Hepatocyte (in vitro differentiated cells): ENCODE measurements at regions not wholly inside any gene's neighbourhood (a gene's known extent, or its start where the extent isn't known, plus 50 kb on each side); places are given as distances from the start of the nearest gene placed in this dataset.
A peak's percentile ranks its signal among the peaks of the same experiment; 100 is the strongest.

Experiments
- DNase-seq: peaks from one replicate; pipeline ENCODE4 v3.0.0-alpha.2; 2016; ENCODE audit warnings: low spot score
- H2AFZ ChIP-seq: fragments of 200-600 bp; sonication (generic); 2 replicates; pipeline ENCODE4 v1.6.0; 2016; ENCODE audit warnings: antibody characterized with exemption, mild to moderate bottlenecking
- H3K27ac ChIP-seq: fragments of 200-600 bp; sonication (generic); 2 replicates; pipeline ENCODE4 v1.5.1; 2016; ENCODE audit warnings: mild to moderate bottlenecking
- H3K27me3 ChIP-seq: fragments of 200-600 bp; sonication (generic); 2 replicates; pipeline ENCODE4 v1.6.1; 2016
- H3K36me3 ChIP-seq: fragments of 200-600 bp; sonication (generic); replicated peaks from 2 replicates; pipeline ENCODE4 v1.5.1; 2016; ENCODE audit warnings: low read depth; ENCODE audit not compliant: insufficient read depth
- H3K4me1 ChIP-seq: fragments of 200-600 bp; sonication (generic); 2 replicates; pipeline ENCODE4 v1.5.1; 2016; ENCODE audit warnings: mild to moderate bottlenecking, moderate library complexity; ENCODE audit not compliant: insufficient read depth
- H3K4me2 ChIP-seq: fragments of 200-600 bp; sonication (generic); 2 replicates; pipeline ENCODE4 v1.6.0; 2016
- H3K4me3 ChIP-seq: fragments of 200-600 bp; sonication (generic); 2 replicates; pipeline ENCODE4 v1.5.1; 2016; ENCODE audit warnings: mild to moderate bottlenecking
- H3K79me2 ChIP-seq: fragments of 200-600 bp; sonication (generic); 2 replicates; pipeline ENCODE4 v1.6.0; 2017; ENCODE audit warnings: mild to moderate bottlenecking
- H3K9me2 ChIP-seq: fragments of 200-600 bp; sonication (generic); replicated peaks from 2 replicates; pipeline ENCODE4 v1.6.0; 2017; ENCODE audit warnings: mild to moderate bottlenecking; ENCODE audit not compliant: insufficient read depth
- H3K9me3 ChIP-seq: fragments of 200-600 bp; sonication (generic); 2 replicates; pipeline ENCODE4 v1.5.1; 2016; ENCODE audit warnings: low read depth, mild to moderate bottlenecking
- H4K20me1 ChIP-seq: fragments of 200-600 bp; sonication (generic); 2 replicates; pipeline ENCODE4 v1.6.0; 2016; ENCODE audit warnings: mild to moderate bottlenecking; ENCODE audit not compliant: insufficient read depth, poor library complexity, severe bottlenecking
- EZH2 ChIP-seq: fragments of 200-600 bp; sonication (generic); IDR thresholded peaks from 2 replicates; pipeline ENCODE4 v1.6.1; 2016; ENCODE audit warnings: antibody characterized with exemption, mild to moderate bottlenecking, borderline replicate concordance
- EZH2phosphoT487 ChIP-seq: fragments of 200-600 bp; sonication (generic); IDR thresholded peaks from one replicate; pipeline ENCODE4 v1.6.1; 2018; ENCODE audit warnings: antibody characterized with exemption, mild to moderate bottlenecking, low read depth, moderate library complexity; ENCODE audit not compliant: unreplicated experiment, severe bottlenecking
- WGBS: methylation state at CpG from one replicate; pipeline ENCODE4 v1.1.6; 2016; ENCODE audit warnings: low lambda C conversion rate; ENCODE audit errors: missing lambda C conversion rate; 5-methylcytosine and 5-hydroxymethylcytosine counted together
- TF ChIP-seq, protein P1 (sequence below): fragments of 200-600 bp; sonication (generic); IDR thresholded peaks from 2 replicates; pipeline ENCODE4 v1.5.1; 2016; ENCODE audit warnings: antibody characterized with exemption, mild to moderate bottlenecking; ENCODE audit not compliant: poor library complexity

DNA sequence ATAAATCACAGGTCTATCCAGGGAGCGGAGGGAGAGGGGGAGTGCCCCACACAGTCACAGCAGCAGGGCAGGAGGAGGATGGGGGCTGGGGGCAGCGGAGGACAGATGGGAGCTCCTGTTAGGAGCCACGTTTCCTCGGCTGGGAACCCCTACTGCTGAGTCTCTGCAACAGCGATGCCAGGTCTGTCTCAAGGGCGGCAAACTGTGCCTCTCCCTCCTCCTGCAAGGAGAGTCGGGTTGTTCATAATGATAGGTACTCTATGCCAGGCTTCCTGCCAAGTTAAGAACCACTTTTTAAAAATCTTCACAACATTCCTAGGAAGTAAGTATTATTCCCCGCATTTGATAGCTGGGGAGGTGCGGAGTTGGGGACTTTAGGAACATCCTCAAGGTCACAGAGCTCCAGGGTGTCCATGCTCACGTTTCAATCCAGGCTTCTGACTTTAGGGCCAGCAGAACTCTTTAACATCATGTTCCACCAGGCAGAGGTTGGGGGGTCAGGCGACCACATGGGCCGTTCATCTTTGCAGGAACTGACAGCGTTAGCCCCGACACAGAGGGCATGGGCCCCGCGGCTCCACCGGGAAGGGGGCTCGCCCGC is 98.3 kb upstream of the MAML3 start:
- H4K20me1 ChIP-seq = no peaks in the 10 kb centered on the region
- H3K79me2 ChIP-seq = no peaks in the 10 kb centered on the region
- peak; percentile 47 for DNase-seq
- no peaks in the 10 kb centered on the region for H3K27me3 ChIP-seq
- H3K4me1 ChIP-seq = peaks cover 37% of the 10 kb centered on the region
- peak overlapping the region; percentile 53 for H3K4me3 ChIP-seq
- TF ChIP-seq, protein P1, sequence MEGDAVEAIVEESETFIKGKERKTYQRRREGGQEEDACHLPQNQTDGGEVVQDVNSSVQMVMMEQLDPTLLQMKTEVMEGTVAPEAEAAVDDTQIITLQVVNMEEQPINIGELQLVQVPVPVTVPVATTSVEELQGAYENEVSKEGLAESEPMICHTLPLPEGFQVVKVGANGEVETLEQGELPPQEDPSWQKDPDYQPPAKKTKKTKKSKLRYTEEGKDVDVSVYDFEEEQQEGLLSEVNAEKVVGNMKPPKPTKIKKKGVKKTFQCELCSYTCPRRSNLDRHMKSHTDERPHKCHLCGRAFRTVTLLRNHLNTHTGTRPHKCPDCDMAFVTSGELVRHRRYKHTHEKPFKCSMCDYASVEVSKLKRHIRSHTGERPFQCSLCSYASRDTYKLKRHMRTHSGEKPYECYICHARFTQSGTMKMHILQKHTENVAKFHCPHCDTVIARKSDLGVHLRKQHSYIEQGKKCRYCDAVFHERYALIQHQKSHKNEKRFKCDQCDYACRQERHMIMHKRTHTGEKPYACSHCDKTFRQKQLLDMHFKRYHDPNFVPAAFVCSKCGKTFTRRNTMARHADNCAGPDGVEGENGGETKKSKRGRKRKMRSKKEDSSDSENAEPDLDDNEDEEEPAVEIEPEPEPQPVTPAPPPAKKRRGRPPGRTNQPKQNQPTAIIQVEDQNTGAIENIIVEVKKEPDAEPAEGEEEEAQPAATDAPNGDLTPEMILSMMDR = no peak
- TF ChIP-seq EZH2phosphoT487 (no peak), EZH2 (no peak)
- no peaks in the 10 kb centered on the region for H3K9me3 ChIP-seq
- H3K4me2 ChIP-seq = peak overlapping the region; percentile 88
- H3K27ac ChIP-seq = peak overlapping the region; percentile 98
- no peaks in the 10 kb centered on the region for H3K9me2 ChIP-seq
- H3K36me3 ChIP-seq = no peaks in the 10 kb centered on the region
- WGBS = 36% methylated on average over 19 of the region's 19 CpGs
- H2AFZ ChIP-seq = peak overlapping the region; percentile 76

GRCh38 chr4:140251571-140251970 is 97.6 kb upstream of the MAML3 start:
- Histone ChIP-seq H3K4me2 (no peak overlapping the region), H2AFZ (no peak overlapping the region)

GRCh38 chr4:140250989-140251552 is 97.1 kb upstream of the MAML3 start:
- H3K27me3 ChIP-seq = no peaks in the 10 kb centered on the region
- no peaks in the 10 kb centered on the region for H3K36me3 ChIP-seq
- no peak overlapping the region for H3K4me2 ChIP-seq
- no peak overlapping the region for H2AFZ ChIP-seq
- peak; percentile 16 for DNase-seq
- TF ChIP-seq EZH2 (no peak), EZH2phosphoT487 (no peak)
- TF ChIP-seq, protein P1 = no peak
- H3K27ac ChIP-seq = peak overlapping the region; percentile 98
- no peak overlapping the region for H3K4me3 ChIP-seq
- no peaks in the 10 kb centered on the region for H3K9me3 ChIP-seq
- H4K20me1 ChIP-seq = no peaks in the 10 kb centered on the region
- no peaks in the 10 kb centered on the region for H3K79me2 ChIP-seq
- WGBS = 89% methylated on average over 4 of the region's 4 CpGs
- H3K9me2 ChIP-seq = no peaks in the 10 kb centered on the region
- H3K4me1 ChIP-seq = peaks cover 35% of the 10 kb centered on the region

More at GRCh38 chr4:140251571-140251970, 97.6 kb upstream of the MAML3 start:
- Histone ChIP-seq H4K20me1 (no peaks in the 10 kb centered on the region), H3K4me1 (peaks cover 35% of the 10 kb centered on the region), H3K79me2 (no peaks in the 10 kb centered on the region), H3K36me3 (no peaks in the 10 kb centered on the region), H3K27ac (peak overlapping the region; percentile 98), H3K9me3 (no peaks in the 10 kb centered on the region), H3K4me3 (no peak overlapping the region), H3K27me3 (no peaks in the 10 kb centered on the region), H3K9me2 (no peaks in the 10 kb centered on the region)
- TF ChIP-seq EZH2 (no peak), EZH2phosphoT487 (no peak)
- TF ChIP-seq, protein P1 = no peak
- peak; percentile 11 for DNase-seq
- 77% methylated on average over 5 of the region's 5 CpGs for WGBS
